Activated CD4-positive, alpha-beta memory T cell treated with anti-CD3 and anti-CD28 coated beads, Interleukin-2, amount 10 ng/mL, durations not matched to agents 7 days and 5 days (primary cell): ENCODE measurements at regions not wholly inside any gene's neighbourhood (a gene's known extent, or its start where the extent isn't known, plus 50 kb on each side); places are given as distances from the start of the nearest gene placed in this dataset.

ENCODE experiments used
- CTCF ChIA-PET: fragments of 350-600 bp; sonication (Branson Sonifier 250); formaldehyde crosslinking; loops from one replicate; lab custom pipeline; 2021; ENCODE audit warnings: antibody characterized with exemption, inconsistent platforms; lab: Charles Lee
- POLR2A ChIA-PET: fragments of 350-600 bp; sonication (Branson Sonifier 250); formaldehyde crosslinking; loops from one replicate; lab custom pipeline; 2021; ENCODE audit warnings: antibody characterized with exemption; lab: Charles Lee
- DNase-seq: peaks from one replicate; pipeline ENCODE4 v3.0.0-alpha.2; 2020
- H3K27ac Mint-ChIP-seq: one replicate; pipeline ENCODE4 v1.8.0; 2021; ENCODE audit warnings: mild to moderate bottlenecking, mixed read lengths
- H3K27me3 Mint-ChIP-seq: one replicate; pipeline ENCODE4 v1.8.0; 2021; ENCODE audit warnings: mixed read lengths
- H3K36me3 Mint-ChIP-seq: one replicate; pipeline ENCODE4 v1.8.0; 2021; ENCODE audit warnings: low read depth, mixed read lengths
- H3K4me1 Mint-ChIP-seq: one replicate; pipeline ENCODE4 v1.8.0; 2021; ENCODE audit warnings: mixed read lengths
- H3K4me3 Mint-ChIP-seq: one replicate; pipeline ENCODE4 v1.8.0; 2021; ENCODE audit warnings: mild to moderate bottlenecking, mixed read lengths
- H3K9me3 Mint-ChIP-seq: one replicate; pipeline ENCODE4 v1.8.0; 2021; ENCODE audit warnings: mixed read lengths

- DNase-seq, result no peak
- H3K4me1 Mint-ChIP-seq, result no peaks in the 10 kb centered on the region
- H3K27me3 Mint-ChIP-seq, result no peaks in the 10 kb centered on the region
- CTCF ChIA-PET, result no interaction called here
- H3K36me3 Mint-ChIP-seq, result no peaks in the 10 kb centered on the region
- H3K9me3 Mint-ChIP-seq, result peaks cover 2% of the 10 kb centered on the region
- POLR2A ChIA-PET, result no interaction called here
- no peak overlapping the region for H3K4me3 Mint-ChIP-seq
- H3K27ac Mint-ChIP-seq, result no peak overlapping the region
Observed at GRCh38 chr20:60481743-60482133, 523.5 kb downstream of the CDH26 start.

- Mint-ChIP-seq H3K36me3 (no peaks in the 10 kb centered on the region), H3K27ac (no peak overlapping the region), H3K4me1 (no peaks in the 10 kb centered on the region), H3K4me3 (no peak overlapping the region), H3K27me3 (no peaks in the 10 kb centered on the region), H3K9me3 (peaks cover 2% of the 10 kb centered on the region)
- DNase-seq, result no peak
- ChIA-PET CTCF (no interaction called here), POLR2A (no interaction called here)
Observed at GRCh38 chr20:60482221-60483008, 524.2 kb downstream of the CDH26 start.

- CTCF ChIA-PET, result no interaction called here
- H3K36me3 Mint-ChIP-seq, result no peaks in the 10 kb centered on the region
- no peaks in the 10 kb centered on the region for H3K4me1 Mint-ChIP-seq
- POLR2A ChIA-PET, result no interaction called here
- H3K27ac Mint-ChIP-seq, result no peak overlapping the region
- peaks cover 2% of the 10 kb centered on the region for H3K9me3 Mint-ChIP-seq
- no peak overlapping the region for H3K4me3 Mint-ChIP-seq
- no peak for DNase-seq
- H3K27me3 Mint-ChIP-seq, result no peaks in the 10 kb centered on the region
Observed at GRCh38 chr20:60483371-60483770, 525.1 kb downstream of the CDH26 start.

- no peak overlapping the region for H3K27ac Mint-ChIP-seq
- no peaks in the 10 kb centered on the region for H3K36me3 Mint-ChIP-seq
- H3K4me1 Mint-ChIP-seq, result no peaks in the 10 kb centered on the region
- no peaks in the 10 kb centered on the region for H3K27me3 Mint-ChIP-seq
- DNase-seq, result no peak
- H3K9me3 Mint-ChIP-seq, result peaks cover 2% of the 10 kb centered on the region
- CTCF ChIA-PET, result no interaction called here
- H3K4me3 Mint-ChIP-seq, result no peak overlapping the region
- POLR2A ChIA-PET, result no interaction called here
Observed at GRCh38 chr20:60484316-60484715, 526.1 kb downstream of the CDH26 start.

GRCh38 chr20:60485012-60485760 is 527.0 kb downstream of the CDH26 start:
- no peak for DNase-seq
- Mint-ChIP-seq H3K4me1 (no peaks in the 10 kb centered on the region), H3K36me3 (no peaks in the 10 kb centered on the region), H3K4me3 (no peak overlapping the region), H3K27ac (no peak overlapping the region), H3K9me3 (peaks cover 2% of the 10 kb centered on the region), H3K27me3 (no peaks in the 10 kb centered on the region)
- POLR2A ChIA-PET, result no interaction called here
- CTCF ChIA-PET, result no interaction called here

GRCh38 chr20:60486315-60486714 is 528.1 kb downstream of the CDH26 start:
- Mint-ChIP-seq H3K4me3 (no peak overlapping the region), H3K27me3 (no peaks in the 10 kb centered on the region), H3K9me3 (peaks cover 2% of the 10 kb centered on the region), H3K27ac (no peak overlapping the region), H3K4me1 (no peaks in the 10 kb centered on the region), H3K36me3 (no peaks in the 10 kb centered on the region)
- ChIA-PET CTCF (no interaction called here), POLR2A (no interaction called here)
- DNase-seq, result no peak

GRCh38 chr20:60486937-60487336 is 528.7 kb downstream of the CDH26 start:
- Mint-ChIP-seq H3K27me3 (no peaks in the 10 kb centered on the region), H3K4me3 (no peak overlapping the region), H3K27ac (no peak overlapping the region), H3K36me3 (no peaks in the 10 kb centered on the region), H3K9me3 (peaks cover 2% of the 10 kb centered on the region), H3K4me1 (no peaks in the 10 kb centered on the region)
- no peak for DNase-seq
- CTCF ChIA-PET, result no interaction called here
- POLR2A ChIA-PET, result no interaction called here

- Mint-ChIP-seq H3K9me3 (peaks cover 2% of the 10 kb centered on the region), H3K27me3 (no peaks in the 10 kb centered on the region), H3K36me3 (no peaks in the 10 kb centered on the region), H3K4me3 (no peak overlapping the region), H3K27ac (no peak overlapping the region), H3K4me1 (no peaks in the 10 kb centered on the region)
- POLR2A ChIA-PET, result no interaction called here
- DNase-seq, result no peak
- CTCF ChIA-PET, result no interaction called here
Observed at GRCh38 chr20:60490217-60491050, 532.2 kb downstream of the CDH26 start.

GRCh38 chr20:60491051-60491581 is 532.9 kb downstream of the CDH26 start:
- CTCF ChIA-PET, result no interaction called here
- DNase-seq, result no peak
- POLR2A ChIA-PET, result no interaction called here
- H3K36me3 Mint-ChIP-seq, result no peaks in the 10 kb centered on the region
- no peak overlapping the region for H3K27ac Mint-ChIP-seq
- H3K4me1 Mint-ChIP-seq, result no peaks in the 10 kb centered on the region
- no peaks in the 10 kb centered on the region for H3K27me3 Mint-ChIP-seq
- no peak overlapping the region for H3K4me3 Mint-ChIP-seq
- H3K9me3 Mint-ChIP-seq, result no peaks in the 10 kb centered on the region

- ChIA-PET CTCF (no interaction called here), POLR2A (no interaction called here)
- no peak overlapping the region for H3K27ac Mint-ChIP-seq
- no peak overlapping the region for H3K4me3 Mint-ChIP-seq
- H3K27me3 Mint-ChIP-seq, result no peaks in the 10 kb centered on the region
- H3K4me1 Mint-ChIP-seq, result no peaks in the 10 kb centered on the region
- no peaks in the 10 kb centered on the region for H3K36me3 Mint-ChIP-seq
- no peaks in the 10 kb centered on the region for H3K9me3 Mint-ChIP-seq
- no peak for DNase-seq
Observed at GRCh38 chr20:60494476-60494875, 536.3 kb downstream of the CDH26 start.

- Mint-ChIP-seq H3K27me3 (no peaks in the 10 kb centered on the region), H3K27ac (no peak overlapping the region), H3K4me3 (no peak overlapping the region), H3K4me1 (no peaks in the 10 kb centered on the region), H3K9me3 (no peaks in the 10 kb centered on the region), H3K36me3 (no peaks in the 10 kb centered on the region)
- CTCF ChIA-PET, result no interaction called here
- POLR2A ChIA-PET, result no interaction called here
- no peak for DNase-seq
Observed at GRCh38 chr20:60497298-60498035, 539.2 kb downstream of the CDH26 start.

- Mint-ChIP-seq H3K36me3 (no peaks in the 10 kb centered on the region), H3K27me3 (no peaks in the 10 kb centered on the region), H3K4me1 (no peaks in the 10 kb centered on the region), H3K4me3 (no peak overlapping the region), H3K27ac (no peak overlapping the region), H3K9me3 (no peaks in the 10 kb centered on the region)
- DNase-seq, result no peak
- ChIA-PET CTCF (no interaction called here), POLR2A (no interaction called here)
Observed at GRCh38 chr20:60500038-60500701, 541.9 kb downstream of the CDH26 start.
